ENCODE measurements at regions not wholly inside any gene's neighbourhood (a gene's known extent, or its start where the extent isn't known, plus 50 kb on each side); places are given as distances from the start of the nearest gene placed in this dataset.
"Not testable (repeated sequence)": the region's sequence is repeated elsewhere in the genome, so short reads cannot be mapped to it uniquely, and the experiment has no call there.

- Histone ChIP-seq H3K36me3 (ENCODE audit: insufficient read depth, low read length) (no peaks in the 10 kb centered on the region), H4K20me1 (ENCODE audit: insufficient read depth, low read length) (no peaks in the 10 kb centered on the region), H3K4me3 (ENCODE audit: low read depth in 1 of 2, low read length in 2 of 2) (no peak overlapping the region), H3K9ac (ENCODE audit: low read depth, low read length) (no peak overlapping the region), H3K4me1 (ENCODE audit: insufficient read depth, low read length) (no peaks in the 10 kb centered on the region), H3K79me2 (ENCODE audit: insufficient read depth, low read length) (no peaks in the 10 kb centered on the region), H3K9me3 (ENCODE audit: insufficient read depth, low read length, severe bottlenecking) (no peaks in the 10 kb centered on the region), H3K27ac (ENCODE audit: low read length) (no peak overlapping the region), H3K27me3 (ENCODE audit: insufficient read depth, low read length, poor library complexity) (no peaks in the 10 kb centered on the region), H3K4me2 (ENCODE audit: insufficient read depth, low read length) (no peak overlapping the region), H2AFZ (ENCODE audit: low read depth, low read length) (no peak overlapping the region)
- no peak for ATAC-seq (ENCODE audit: insufficient read depth, low read depth)
- DNase-seq, result no peak
- TF ChIP-seq CTCF (IDR thresholded peaks at IDR 0.05; ENCODE audit: borderline replicate concordance, extremely low read depth, low read length, poor library complexity, severe bottlenecking) (no peak), EZH2 (IDR thresholded peaks at IDR 0.05; ENCODE audit: borderline replicate concordance, low read depth, low read length, severe bottlenecking) (no peak)
Measured at GRCh38 chr3:157856078-157856939, 249.9 kb downstream of the SHOX2 start.

- H3K4me2 ChIP-seq (ENCODE audit: insufficient read depth, low read length); H3K9me3 ChIP-seq (ENCODE audit: insufficient read depth, low read length, severe bottlenecking); H3K9ac ChIP-seq (ENCODE audit: low read depth, low read length); H3K36me3 ChIP-seq (ENCODE audit: insufficient read depth, low read length); H3K27me3 ChIP-seq (ENCODE audit: insufficient read depth, low read length, poor library complexity); H3K4me3 ChIP-seq (ENCODE audit: low read depth in 1 of 2, low read length in 2 of 2); H3K4me1 ChIP-seq (ENCODE audit: insufficient read depth, low read length); H2AFZ ChIP-seq (ENCODE audit: low read depth, low read length); H3K79me2 ChIP-seq (ENCODE audit: insufficient read depth, low read length); H4K20me1 ChIP-seq (ENCODE audit: insufficient read depth, low read length); H3K27ac ChIP-seq (ENCODE audit: low read length); DNase-seq; ATAC-seq (ENCODE audit: insufficient read depth, low read depth): not testable (repeated sequence)
Measured at GRCh38 chr3:157845839-157846238, 260.4 kb downstream of the SHOX2 start.

- H3K79me2 ChIP-seq (ENCODE audit: insufficient read depth, low read length), result no peaks in the 10 kb centered on the region
- DNase-seq, result no peak
- H3K9me3 ChIP-seq (ENCODE audit: insufficient read depth, low read length, severe bottlenecking), result no peaks in the 10 kb centered on the region
- H3K36me3 ChIP-seq (ENCODE audit: insufficient read depth, low read length), result no peaks in the 10 kb centered on the region
- H3K4me2 ChIP-seq (ENCODE audit: insufficient read depth, low read length), result no peak overlapping the region
- no peak overlapping the region for H3K4me3 ChIP-seq (ENCODE audit: low read depth in 1 of 2, low read length in 2 of 2)
- no peak overlapping the region for H3K9ac ChIP-seq (ENCODE audit: low read depth, low read length)
- no peak overlapping the region for H3K27ac ChIP-seq (ENCODE audit: low read length)
- no peak overlapping the region for H2AFZ ChIP-seq (ENCODE audit: low read depth, low read length)
- ATAC-seq (ENCODE audit: insufficient read depth, low read depth), result no peak
- no peaks in the 10 kb centered on the region for H3K4me1 ChIP-seq (ENCODE audit: insufficient read depth, low read length)
- no peaks in the 10 kb centered on the region for H3K27me3 ChIP-seq (ENCODE audit: insufficient read depth, low read length, poor library complexity)
- TF ChIP-seq CTCF (IDR thresholded peaks at IDR 0.05; ENCODE audit: borderline replicate concordance, extremely low read depth, low read length, poor library complexity, severe bottlenecking) (no peak), EZH2 (IDR thresholded peaks at IDR 0.05; ENCODE audit: borderline replicate concordance, low read depth, low read length, severe bottlenecking) (no peak)
- H4K20me1 ChIP-seq (ENCODE audit: insufficient read depth, low read length), result no peaks in the 10 kb centered on the region
Measured at GRCh38 chr3:157844800-157845565, 261.2 kb downstream of the SHOX2 start.

- no peak overlapping the region for H2AFZ ChIP-seq (ENCODE audit: low read depth, low read length)
- H3K79me2 ChIP-seq (ENCODE audit: insufficient read depth, low read length), result no peaks in the 10 kb centered on the region
- no peak for ATAC-seq (ENCODE audit: insufficient read depth, low read depth)
- H3K9ac ChIP-seq (ENCODE audit: low read depth, low read length), result no peak overlapping the region
- H3K4me2 ChIP-seq (ENCODE audit: insufficient read depth, low read length), result no peak overlapping the region
- no peaks in the 10 kb centered on the region for H3K4me1 ChIP-seq (ENCODE audit: insufficient read depth, low read length)
- no peak overlapping the region for H3K27ac ChIP-seq (ENCODE audit: low read length)
- no peaks in the 10 kb centered on the region for H3K9me3 ChIP-seq (ENCODE audit: insufficient read depth, low read length, severe bottlenecking)
- no peaks in the 10 kb centered on the region for H3K27me3 ChIP-seq (ENCODE audit: insufficient read depth, low read length, poor library complexity)
- no peaks in the 10 kb centered on the region for H4K20me1 ChIP-seq (ENCODE audit: insufficient read depth, low read length)
- TF ChIP-seq EZH2 (IDR thresholded peaks at IDR 0.05; ENCODE audit: borderline replicate concordance, low read depth, low read length, severe bottlenecking) (no peak), CTCF (IDR thresholded peaks at IDR 0.05; ENCODE audit: borderline replicate concordance, extremely low read depth, low read length, poor library complexity, severe bottlenecking) (no peak)
- no peaks in the 10 kb centered on the region for H3K36me3 ChIP-seq (ENCODE audit: insufficient read depth, low read length)
- H3K4me3 ChIP-seq (ENCODE audit: low read depth in 1 of 2, low read length in 2 of 2), result no peak overlapping the region
- no peak for DNase-seq
Measured at GRCh38 chr3:157844216-157844615, 262.0 kb downstream of the SHOX2 start.
